ENCODE measurements at regions not wholly inside any gene's neighbourhood (a gene's known extent, or its start where the extent isn't known, plus 50 kb on each side); places are given as distances from the start of the nearest gene placed in this dataset.

DNA sequence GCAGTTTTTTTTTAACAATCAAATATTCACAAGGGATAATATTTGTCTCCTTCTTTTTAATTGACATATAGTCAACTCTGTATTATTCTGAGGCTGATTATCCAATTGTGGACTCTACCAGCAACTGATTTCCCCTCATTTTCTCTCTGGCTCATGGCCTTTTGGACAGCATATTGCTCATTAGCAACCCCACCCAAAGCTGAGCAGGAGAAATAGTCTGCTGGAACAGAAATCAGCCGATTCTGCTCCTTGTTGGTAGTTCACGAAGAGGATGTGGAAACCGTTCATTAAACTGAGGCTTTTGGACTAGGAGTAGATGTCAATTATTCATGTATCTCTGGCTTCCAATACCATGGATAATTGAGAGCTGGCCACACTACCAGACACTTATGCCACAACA lies 428.4 kb upstream of the INTU start:
- no peak overlapping the region for H3K4me3 ChIP-seq
- no peaks in the 10 kb centered on the region for H3K27me3 ChIP-seq (ENCODE audit: insufficient read depth in 3 of 3, low read length in 2 of 3)
- ATAC-seq (no peak), DNase-seq (no peak)
- intact Hi-C loops (cut with DNase I), result no loop called here
- WGBS, 3 donors, result 22 to 34% (median 33%) methylated on average over 3 of the region's 3 CpGs
- H3K36me3 ChIP-seq (ENCODE audit: insufficient read depth in 1 of 2, low read depth in 1 of 2), result no peaks in the 10 kb centered on the region
- H3K4me1 ChIP-seq, result no peaks in the 10 kb centered on the region
- H3K9me3 ChIP-seq, result no peaks in the 10 kb centered on the region
- TF ChIP-seq, protein P1, sequence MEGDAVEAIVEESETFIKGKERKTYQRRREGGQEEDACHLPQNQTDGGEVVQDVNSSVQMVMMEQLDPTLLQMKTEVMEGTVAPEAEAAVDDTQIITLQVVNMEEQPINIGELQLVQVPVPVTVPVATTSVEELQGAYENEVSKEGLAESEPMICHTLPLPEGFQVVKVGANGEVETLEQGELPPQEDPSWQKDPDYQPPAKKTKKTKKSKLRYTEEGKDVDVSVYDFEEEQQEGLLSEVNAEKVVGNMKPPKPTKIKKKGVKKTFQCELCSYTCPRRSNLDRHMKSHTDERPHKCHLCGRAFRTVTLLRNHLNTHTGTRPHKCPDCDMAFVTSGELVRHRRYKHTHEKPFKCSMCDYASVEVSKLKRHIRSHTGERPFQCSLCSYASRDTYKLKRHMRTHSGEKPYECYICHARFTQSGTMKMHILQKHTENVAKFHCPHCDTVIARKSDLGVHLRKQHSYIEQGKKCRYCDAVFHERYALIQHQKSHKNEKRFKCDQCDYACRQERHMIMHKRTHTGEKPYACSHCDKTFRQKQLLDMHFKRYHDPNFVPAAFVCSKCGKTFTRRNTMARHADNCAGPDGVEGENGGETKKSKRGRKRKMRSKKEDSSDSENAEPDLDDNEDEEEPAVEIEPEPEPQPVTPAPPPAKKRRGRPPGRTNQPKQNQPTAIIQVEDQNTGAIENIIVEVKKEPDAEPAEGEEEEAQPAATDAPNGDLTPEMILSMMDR (IDR thresholded peaks at IDR 0.05), result no peak
- H3K27ac ChIP-seq, result no peak overlapping the region

DNA sequence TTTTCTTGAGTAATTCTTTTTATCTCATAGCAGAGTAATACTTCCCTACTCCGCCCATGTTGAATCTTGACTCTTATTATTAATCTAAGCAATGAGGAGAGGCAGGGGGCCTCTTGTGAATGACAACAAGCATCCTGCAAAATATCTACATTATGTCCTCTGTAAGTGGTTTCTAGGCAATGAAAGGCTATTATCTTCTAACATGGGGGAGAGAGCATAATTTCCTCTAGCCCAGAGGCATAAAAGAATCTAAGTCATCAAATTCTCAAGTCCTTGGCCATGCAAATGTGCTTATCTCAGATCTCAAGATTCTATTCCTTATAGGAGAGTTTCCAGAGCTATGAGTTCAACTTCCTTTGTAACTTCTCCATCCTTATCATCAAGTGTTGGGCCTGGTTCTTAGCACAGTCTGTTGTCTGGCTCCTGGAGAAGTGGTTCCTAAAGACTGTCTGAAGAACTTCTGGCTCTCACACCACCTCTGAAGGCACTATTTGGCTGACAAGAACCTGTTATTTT lies 423.1 kb upstream of the INTU start:
- DNase-seq (no peak), ATAC-seq (no peak)
- Histone ChIP-seq H3K27ac (no peak overlapping the region), H3K4me3 (no peak overlapping the region), H3K27me3 (ENCODE audit: insufficient read depth in 3 of 3, low read length in 2 of 3) (no peaks in the 10 kb centered on the region), H3K9me3 (no peaks in the 10 kb centered on the region), H3K4me1 (no peaks in the 10 kb centered on the region), H3K36me3 (ENCODE audit: insufficient read depth in 1 of 2, low read depth in 1 of 2) (no peaks in the 10 kb centered on the region)
- whole genome bisulfite sequencing, 3 donors, result 93 to 100% (median 97%) methylated on average over 1 of the region's 1 CpG
- TF ChIP-seq, protein P1 (IDR thresholded peaks at IDR 0.05), result no peak
- intact Hi-C loops (cut with DNase I), result no loop called here

DNA sequence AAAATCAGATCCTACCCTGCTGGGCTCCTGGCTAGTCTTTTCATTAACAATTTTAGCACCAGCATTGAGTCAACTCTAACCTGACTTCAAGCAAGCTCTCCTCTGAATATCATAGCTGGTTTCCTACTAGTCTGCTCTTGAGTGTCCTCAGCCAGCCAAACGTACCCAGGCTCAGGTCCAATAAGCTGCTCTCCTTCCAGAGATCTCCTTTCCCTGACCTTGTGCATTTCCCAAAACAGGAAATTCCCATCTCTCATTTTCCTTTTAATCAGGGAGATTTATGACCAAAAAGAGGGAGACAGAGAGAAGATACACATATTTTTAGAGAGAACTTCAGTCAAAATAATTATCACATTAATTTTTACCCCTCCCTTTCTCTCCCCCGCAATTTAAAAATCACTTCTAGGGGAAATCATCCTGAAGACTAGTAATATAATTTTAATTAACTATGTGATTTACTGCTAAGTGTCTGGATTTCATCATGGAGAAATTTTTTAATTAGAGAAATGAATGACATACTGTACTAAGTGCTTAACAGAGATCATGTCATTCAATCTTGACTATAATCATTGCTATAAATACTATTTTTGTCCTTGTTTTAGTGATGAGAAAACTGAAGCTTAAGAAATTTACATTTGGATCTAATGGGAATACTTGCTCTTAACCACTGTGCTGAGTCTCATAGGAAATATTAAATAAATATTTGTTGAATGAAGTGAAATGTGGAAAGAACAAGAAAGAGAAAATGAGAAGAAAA lies 421.7 kb upstream of the INTU start:
- Histone ChIP-seq H3K36me3 (ENCODE audit: insufficient read depth in 1 of 2, low read depth in 1 of 2) (no peaks in the 10 kb centered on the region), H3K4me1 (no peaks in the 10 kb centered on the region), H3K4me3 (no peak overlapping the region), H3K27me3 (ENCODE audit: insufficient read depth in 3 of 3, low read length in 2 of 3) (no peaks in the 10 kb centered on the region), H3K27ac (no peak overlapping the region), H3K9me3 (no peaks in the 10 kb centered on the region)
- TF ChIP-seq, protein P1 (IDR thresholded peaks at IDR 0.05), result no peak
- DNase-seq (no peak), ATAC-seq (no peak)
- intact Hi-C loops (cut with DNase I), result no loop called here
- WGBS, 3 donors, result 31 to 38% (median 38%) methylated on average over 2 of the region's 2 CpGs

DNA sequence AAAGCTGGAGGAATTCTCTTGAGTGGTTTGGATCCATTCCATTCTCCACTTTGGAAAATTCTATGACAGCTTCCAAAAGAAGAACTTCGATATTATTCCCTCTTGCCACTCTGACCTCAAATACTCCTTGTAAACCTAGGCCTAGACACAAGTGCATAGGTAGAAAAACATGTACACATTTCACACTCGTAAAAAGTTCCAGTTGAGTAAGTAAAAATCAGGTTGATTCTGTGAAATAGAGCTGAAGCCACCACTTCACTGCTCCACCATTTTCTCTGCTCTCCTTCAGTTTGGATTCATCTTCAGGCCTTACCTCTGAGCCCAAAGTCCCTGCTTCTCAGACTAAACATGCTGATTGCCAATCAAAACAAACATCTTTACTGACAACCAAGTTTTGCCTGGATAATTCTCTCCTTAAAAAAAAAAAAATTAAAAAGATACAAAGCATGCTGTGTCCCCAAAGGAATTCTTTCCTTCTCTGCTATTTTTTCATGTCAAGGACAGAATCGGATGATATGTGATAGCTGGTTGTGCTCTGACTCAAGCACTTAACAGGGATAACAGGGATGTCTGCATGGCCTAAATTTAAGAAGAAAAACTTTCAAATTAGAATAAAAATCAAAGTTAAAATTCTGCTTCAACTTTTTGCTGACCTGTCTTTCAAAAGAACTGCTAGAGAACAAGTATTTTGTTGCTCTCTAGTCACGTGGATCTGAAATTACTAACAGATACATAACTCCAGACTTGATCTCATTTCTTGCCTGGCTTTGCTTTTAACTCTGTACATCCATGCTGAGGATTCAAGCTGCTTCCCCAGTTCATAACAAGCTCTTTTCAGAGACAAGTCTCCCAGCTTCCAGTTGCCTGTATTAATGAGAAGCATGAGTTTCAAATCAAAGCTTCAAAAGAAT lies 420.9 kb upstream of the INTU start:
- no peak overlapping the region for H3K27ac ChIP-seq
- H3K4me1 ChIP-seq, result no peaks in the 10 kb centered on the region
- 36 to 47% (median 47%) methylated on average over 4 of the region's 4 CpGs for WGBS, 3 donors
- H3K9me3 ChIP-seq, result no peaks in the 10 kb centered on the region
- TF ChIP-seq, protein P1 (IDR thresholded peaks at IDR 0.05), result no peak
- no peaks in the 10 kb centered on the region for H3K36me3 ChIP-seq (ENCODE audit: insufficient read depth in 1 of 2, low read depth in 1 of 2)
- intact Hi-C loops (cut with DNase I), result no loop called here
- ATAC-seq, result no peak
- H3K27me3 ChIP-seq (ENCODE audit: insufficient read depth in 3 of 3, low read length in 2 of 3), result no peaks in the 10 kb centered on the region
- no peak overlapping the region for H3K4me3 ChIP-seq
- DNase-seq, result no peak

All from psoas muscle (tissue), 7 donors.